ENCODE measurements at regions not wholly inside any gene's neighbourhood (a gene's known extent, or its start where the extent isn't known, plus 50 kb on each side); places are given as distances from the start of the nearest gene placed in this dataset.

DNA sequence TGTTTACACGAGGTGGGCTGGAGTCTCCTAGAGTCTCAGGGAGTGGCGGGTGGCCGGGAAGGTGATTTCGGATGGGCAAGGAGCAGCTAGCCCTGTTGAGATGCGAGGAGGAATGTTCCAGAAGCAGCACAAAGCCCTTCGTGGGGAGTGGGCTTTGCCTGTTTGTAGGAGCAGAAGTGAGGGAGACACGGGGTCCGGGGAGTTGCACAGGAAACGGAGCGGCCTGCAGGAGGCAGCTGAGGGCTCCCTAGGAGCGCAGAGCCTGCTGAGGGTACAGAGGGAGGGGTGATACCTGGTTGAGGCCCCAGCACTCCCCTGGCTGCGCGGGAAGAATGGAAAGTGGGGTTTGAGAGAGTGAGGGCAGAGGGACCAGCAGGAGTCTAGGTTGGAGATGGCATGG is 847.2 kb downstream of the TBC1D22A start:
- no peak for TF ChIP-seq EZH2 (IDR thresholded peaks at IDR 0.05; ENCODE audit: insufficient read depth, poor library complexity, severe bottlenecking)
- no peak for TF ChIP-seq EZH2phosphoT487 (IDR thresholded peaks at IDR 0.05; ENCODE audit: insufficient read depth, low read depth)
